Smooth muscle cell of the brain vasculature (primary cell): ENCODE measurements at regions not wholly inside any gene's neighbourhood (a gene's known extent, or its start where the extent isn't known, plus 50 kb on each side); places are given as distances from the start of the nearest gene placed in this dataset.

Source experiments
- DNase-seq: peaks from one replicate; pipeline ENCODE4 v3.0.0-alpha.2; 2012; ENCODE audit warnings: low read depth, low spot score

DNA sequence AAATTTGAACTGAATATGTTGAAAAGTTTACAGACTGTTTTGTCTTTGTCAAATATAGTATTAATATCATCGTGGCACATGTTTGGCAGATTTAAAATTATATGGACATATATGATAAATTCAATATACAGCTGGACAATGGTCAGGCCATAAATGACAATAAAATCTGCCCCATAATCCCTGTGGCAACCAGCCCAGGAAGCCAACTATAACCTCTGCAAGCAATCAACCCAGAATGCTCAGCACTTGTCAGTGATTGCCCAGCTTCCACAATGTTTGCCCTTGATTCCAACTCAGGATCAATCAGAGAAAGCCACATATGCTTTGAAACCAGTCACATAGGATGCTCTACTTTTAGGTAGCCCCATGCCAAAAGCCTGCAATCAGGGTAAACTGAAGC lies 671.9 kb downstream of the SUCLG1 start:
- no peak for DNase-seq

DNA sequence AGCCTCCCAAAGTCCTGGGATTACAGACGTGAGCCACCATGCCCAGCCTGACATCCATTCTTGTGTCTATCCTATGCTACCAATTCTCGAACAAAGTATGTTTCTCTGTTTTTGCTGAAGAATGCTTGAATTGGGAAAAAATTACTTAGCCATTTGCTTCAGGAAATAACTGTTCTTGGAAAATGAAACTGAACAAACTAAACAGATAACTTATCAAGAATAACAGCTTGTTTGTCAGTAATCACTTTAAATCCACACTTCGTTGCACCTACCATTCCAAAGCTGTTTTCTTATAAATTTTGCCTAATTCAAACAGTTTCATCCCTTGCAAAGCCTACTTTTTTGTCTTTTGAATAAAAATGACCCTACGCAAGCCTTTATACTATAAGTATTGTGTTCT lies 672.9 kb downstream of the SUCLG1 start:
- DNase-seq, result no peak

DNA sequence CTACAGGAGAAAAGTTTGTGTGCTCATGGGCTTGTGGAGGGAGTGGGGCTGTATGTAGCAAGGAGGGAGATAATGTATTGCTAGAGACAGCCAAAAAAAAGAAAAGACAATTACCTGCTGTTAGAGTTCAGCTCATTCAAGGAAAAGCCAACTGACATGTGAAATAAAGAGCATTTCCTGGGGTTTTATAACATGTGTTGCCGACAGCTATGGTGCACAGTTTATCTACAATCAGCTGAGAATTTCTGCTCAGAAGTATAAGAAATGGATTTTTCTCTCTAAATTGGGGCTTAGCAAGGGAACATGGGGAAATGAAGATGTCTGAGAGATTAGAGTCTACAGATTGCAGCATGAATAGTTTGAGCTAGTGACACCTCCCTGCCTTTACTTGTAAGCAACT lies 674.1 kb downstream of the SUCLG1 start:
- no peak for DNase-seq

DNA sequence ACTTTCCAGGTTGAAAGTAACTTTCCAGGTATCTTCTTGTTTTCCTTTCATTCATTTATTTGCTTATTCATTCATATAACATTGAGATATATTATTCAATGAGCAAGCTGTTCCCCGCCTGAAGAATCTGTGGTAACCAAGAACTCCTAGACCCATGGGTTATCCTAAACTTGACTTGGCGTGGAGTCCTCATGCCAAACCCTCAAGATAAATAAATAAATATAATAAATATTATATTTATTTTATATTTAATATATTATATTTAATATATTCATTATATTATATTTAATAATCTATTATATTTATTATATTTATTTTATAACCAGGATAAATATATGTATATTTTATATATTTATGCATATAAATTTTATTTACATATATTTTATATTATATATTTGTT lies 674.8 kb downstream of the SUCLG1 start:
- no peak for DNase-seq

DNA sequence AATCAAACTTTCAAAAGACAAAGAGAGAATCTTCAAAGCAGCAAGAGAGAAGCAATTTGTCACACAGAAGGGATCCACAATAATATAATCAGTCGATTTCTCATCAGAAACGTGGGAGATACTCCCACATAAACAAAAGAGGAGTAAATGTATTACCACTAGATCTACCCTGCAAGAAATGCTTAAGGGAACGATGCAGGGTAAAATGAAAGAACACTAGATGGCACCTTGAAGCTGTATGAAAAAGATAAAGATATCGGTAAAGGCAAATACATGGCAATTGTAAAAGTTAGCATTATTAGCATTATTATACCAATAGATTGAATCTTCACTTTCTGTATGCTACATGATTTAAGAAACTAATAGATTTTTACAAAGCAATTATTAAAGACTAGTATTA lies 677.0 kb downstream of the SUCLG1 start:
- no peak for DNase-seq

DNA sequence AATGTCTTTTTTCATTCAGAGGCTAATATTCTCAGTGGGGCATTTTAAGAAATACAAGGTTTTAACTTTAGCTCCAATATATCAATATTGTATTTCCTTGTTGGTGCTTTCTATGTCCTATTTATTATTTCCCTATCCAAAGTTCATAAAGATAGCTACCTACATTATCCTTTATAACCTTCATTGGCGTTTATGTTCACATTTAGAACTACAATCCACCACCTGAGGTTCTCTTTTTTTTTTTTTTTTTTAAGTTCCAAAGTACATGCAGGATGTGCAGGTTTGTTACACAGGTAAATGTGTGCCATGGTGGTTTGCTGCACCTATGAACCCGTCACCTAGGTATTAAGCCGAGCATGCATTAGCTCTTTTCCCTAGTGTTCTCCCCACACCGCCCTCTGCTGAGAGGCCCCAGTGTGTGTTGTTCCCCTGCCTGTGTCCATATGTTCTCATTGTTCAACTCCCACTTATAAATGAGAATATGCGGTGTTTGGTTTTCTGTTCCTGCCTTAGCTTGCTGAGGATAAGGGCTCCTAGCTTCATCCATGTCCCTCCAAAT lies 694.6 kb downstream of the SUCLG1 start:
- DNase-seq, result no peak

DNA sequence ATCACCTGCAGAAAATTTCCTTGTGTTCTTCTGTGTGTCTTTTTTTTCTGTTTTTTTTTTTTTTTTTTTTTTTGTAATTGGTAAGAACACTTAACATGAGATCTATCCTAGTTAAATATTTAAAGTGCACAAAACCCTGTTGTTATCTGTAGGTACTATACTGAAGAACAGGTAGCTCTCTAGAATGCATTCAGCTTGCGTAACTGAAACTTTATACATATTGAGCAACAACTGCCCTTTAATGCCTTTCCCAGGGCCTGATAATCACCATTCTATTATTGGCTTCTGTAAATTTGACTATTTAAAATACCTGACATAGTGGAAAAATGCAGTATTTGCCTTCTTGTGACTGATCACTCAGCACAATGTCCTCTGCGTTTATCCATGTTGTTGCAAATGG lies 701.8 kb downstream of the SUCLG1 start:
- no peak for DNase-seq

DNA sequence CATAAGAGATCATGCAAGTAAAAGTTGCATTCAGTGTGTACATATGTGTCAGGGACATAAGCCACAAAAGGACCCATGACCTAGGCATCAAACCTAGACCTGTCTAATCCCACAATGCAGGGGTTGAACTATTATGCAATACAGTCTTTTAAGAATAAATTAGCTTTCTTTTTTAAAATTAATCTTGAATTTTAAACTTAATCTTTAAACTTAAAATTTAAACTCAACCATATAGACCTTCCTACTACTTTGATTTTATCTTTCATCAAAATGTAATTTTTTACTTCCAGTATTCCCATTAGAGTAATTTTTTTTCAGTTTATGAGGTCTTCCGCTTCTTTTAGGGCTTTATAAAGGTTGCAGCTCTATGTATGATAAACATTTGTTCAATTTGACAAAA lies 702.9 kb downstream of the SUCLG1 start:
- DNase-seq, result no peak

DNA sequence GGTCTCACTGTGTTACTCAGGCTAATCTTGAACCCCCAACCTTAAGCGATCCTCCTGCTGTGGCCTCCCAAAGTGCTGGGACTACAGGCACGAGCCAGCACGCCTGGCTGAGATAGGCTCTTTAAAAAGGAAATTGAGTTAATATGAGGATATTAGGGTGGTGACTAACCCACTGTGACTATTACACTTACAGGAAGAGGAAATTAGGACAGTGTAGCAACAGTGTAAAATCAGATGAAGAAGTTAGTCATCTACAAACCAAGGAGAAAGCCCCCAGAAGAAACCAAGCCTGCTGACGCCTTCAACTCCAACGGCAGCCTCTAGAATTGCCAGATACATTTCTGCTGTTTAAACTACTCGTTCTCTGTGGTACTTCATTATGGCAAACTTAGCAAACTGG lies 711.9 kb downstream of the SUCLG1 start:
- no peak for DNase-seq

DNA sequence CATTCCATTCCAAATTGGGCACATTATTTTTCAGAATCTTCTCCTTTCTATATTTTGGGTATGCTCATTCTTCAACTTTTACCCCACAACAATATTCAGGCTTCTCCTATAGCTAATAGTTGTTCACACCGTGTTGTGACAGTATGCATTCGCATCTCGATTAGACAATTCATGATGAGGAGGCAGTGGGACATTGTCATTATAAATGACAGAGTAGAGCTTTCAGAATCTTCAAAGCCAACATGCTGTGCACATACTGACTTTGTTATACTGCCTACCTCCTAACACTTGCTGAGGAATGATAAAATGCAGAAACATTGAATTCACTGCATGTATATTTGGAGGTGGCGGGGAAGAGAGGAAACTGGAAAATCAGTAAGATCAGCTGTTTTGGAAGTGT lies 714.2 kb downstream of the SUCLG1 start:
- no peak for DNase-seq

DNA sequence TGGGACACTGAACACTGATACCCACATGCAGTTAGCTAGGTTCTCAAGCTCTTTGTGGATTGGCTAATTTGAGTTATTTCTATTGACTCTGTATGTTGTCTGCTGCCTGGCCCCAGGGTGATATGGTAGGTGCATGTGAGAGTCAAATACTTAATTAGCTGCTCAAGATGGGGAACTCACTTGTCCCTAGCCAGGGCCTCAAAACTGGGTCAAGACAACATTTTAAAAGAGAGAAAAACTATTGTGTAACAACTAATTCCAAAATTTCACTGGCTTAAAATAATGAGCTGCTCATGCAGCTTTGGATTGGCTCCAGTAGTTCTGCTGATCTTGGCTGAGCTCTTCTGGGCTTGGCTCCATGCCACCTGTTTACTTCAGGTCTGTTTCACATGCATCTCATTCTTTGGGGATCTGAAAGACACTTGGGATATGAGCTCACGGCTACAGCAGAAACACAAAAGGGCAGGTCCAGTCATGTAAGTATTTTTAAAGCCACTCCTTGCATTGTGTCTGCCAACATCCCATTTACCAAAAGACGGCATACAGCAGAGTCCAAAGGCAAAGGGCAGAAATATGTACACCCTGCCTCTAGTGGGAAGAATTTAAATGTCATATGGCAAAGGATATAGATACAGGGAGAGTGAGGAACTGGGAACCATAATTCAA lies 716.8 kb downstream of the SUCLG1 start:
- DNase-seq, result no peak

DNA sequence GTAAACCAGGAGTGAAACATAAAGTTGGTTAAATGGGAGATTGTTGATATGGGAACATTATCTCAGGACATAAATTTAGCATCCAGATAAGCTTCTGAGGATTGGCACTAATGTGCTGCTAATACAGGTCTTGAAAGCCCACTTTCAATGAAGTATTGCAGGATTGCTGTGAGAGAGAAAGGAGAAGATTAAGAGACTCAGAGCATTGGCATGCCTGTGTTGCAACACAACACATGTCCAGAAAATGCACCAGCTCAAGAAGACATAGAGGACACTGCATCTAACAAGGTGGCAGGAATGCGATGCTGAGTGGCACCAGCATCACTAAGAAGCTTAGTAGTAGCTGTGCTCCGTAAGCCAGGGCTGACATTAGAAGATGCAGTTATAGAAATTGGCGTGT lies 728.9 kb downstream of the SUCLG1 start:
- no peak for DNase-seq

DNA sequence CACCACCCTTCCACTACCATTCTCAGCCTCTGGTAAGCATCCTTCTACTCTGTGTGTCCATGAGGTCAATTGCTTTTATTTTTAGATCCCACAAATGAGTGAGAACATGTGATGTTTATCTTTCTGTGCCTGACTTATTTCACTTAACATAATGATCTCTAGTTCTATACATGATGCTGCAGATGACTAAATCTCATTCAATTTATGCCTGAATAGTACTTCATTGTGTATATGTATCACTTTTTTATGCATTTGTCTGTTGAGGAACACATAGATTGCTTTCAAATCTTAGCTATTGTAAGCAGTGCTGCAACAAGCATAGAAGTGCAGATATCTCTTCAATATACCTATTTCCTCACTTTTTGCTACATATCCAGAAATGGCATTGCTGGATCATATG lies 733.3 kb downstream of the SUCLG1 start:
- DNase-seq, result no peak

DNA sequence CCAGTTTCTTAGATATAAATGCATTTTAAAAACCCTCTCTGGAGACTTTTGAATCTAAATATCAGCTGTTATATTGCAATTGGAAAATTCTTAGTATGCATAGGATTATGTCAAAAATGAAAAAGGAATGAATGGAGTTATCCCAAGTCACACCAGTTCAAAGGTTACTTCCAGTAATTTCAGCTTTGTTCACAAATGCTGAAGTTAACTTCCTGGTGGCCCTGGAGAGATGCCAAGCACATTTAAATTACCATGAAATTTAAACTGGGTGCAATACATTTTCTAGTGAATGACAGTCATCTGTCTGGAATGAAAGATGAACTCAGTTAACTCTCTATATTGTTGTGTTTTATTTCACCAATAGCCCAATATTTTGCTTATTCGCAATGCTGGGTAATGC lies 753.9 kb downstream of the SUCLG1 start:
- DNase-seq, result no peak

DNA sequence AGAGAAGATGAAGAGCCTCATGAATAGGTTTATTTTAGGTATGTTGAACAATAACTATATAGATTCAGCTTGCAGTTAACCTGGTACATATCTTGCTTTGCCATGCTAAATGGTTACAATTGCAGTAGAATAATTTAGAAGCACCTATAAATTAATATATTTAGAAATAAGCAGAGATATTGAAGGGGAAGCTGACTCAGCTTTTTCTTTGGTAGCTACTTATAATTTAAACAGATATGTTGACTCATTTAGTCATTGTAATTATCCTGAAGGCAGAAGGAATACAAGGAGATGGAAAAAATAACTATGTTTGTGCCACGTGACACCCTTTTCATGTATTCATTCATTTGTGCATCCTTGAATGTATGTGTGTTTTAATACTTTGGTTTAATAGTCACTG lies 755.5 kb downstream of the SUCLG1 start:
- no peak for DNase-seq

DNA sequence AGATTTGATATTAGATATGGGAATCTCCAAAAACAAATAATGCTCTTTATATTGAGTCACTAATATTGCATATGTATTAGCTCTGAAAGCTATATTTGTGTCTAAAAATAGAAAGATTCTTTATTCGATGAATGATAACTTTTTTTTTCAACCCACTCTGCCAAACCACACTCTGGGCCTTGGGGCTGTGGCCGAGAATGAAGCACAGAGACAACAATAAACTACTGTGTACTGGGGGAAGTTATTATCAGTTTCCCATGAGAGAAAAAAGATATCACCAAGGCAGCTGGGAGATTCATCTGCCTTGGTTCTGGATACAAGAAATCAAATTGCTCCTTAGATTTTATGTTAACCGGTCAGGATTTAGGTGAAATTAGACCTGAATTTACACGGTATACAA lies 762.2 kb downstream of the SUCLG1 start:
- DNase-seq, result no peak

DNA sequence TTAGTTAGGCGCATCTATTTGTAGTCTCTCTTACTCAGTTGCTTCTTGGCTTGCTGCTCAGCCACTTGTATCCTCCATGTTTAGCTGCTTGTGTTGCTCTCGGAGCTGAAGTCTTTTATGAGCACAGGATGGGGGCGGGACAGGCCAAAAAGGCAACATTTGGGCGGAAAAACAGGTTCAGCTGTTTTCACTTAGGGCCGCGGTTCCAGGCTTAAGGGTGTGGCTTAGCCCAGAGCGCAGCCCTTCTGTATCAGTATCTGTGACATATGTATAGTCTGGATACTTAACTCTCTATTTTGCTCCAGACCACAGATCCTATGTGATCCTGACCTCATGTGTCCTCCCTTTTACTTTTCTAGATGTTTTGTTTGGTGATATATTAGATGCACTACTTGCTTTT lies 763.5 kb downstream of the SUCLG1 start:
- no peak for DNase-seq

DNA sequence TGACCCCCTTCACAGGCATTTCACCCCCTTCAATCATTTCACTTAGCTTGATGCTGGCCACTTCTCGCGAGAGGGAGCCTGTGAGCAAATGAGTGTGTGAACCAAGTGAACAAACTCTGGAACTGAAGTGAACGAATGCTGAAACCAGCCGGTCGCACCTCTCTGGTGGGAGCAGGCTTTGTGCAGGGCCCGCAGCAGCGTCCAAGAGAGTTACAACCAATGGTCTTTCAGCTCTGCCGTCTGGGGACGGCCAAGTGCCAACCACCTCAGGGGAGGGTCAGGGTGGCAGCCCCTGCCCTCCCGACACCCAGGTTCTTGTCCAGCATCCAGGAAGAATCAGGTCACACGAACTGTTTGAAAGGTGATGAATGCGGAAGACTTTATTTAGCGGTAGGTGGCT lies 764.0 kb downstream of the SUCLG1 start:
- DNase-seq, result no peak

DNA sequence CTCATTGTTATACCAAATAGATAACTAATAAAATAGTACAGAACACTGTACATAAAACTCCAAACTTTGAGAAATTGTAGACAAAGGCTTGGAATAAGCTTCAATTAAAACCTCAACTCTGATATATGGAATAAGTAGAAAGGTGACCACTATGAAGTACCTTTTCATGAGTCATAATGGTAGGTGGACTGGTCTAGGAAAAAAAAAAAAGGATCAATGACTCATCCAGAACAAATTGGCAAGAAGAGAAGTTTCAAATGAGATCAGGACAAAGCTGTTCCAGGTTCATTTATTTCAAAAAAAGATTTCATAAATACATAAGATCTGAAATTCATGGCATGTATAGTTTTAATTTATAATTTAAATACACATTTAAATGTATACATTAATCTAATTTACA lies 769.7 kb downstream of the SUCLG1 start:
- no peak for DNase-seq

DNA sequence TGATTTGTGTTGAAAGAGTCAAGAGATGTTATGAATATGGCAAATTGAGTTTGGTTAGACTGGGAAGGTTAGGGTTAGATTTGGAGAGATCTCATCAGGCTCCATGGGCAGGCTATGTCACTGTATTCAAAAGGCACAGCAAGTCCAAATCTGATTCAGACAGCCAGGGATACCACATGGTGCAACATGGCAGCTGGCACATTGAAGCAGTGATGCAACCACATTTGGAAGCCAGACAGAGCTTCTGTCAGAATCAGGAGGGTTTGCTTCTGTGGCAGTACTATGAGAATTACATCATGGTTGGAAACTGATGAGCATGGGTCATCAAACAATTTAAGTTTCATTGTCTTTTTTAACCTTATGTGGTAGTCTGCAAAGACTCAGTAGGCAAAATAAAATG lies 772.2 kb downstream of the SUCLG1 start:
- no peak for DNase-seq

DNA sequence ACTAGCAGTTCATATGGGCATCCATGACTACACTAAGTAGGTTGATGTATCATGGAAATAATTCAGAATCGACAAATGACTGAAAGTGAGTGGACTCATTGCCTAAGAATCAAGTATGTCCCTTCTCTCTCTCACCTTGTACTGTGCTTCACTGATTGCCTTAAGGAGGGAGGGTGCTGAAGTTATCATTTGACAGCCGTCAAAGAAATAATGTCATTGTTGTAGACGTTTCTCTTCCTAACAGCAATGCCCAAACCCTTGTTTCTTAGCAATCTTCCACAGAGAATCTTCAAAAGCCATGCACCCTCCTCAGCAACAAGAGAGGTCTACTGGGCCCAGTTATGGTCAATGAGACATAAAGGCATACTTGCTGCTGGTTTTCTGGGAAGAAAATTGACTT lies 785.0 kb downstream of the SUCLG1 start:
- DNase-seq, result no peak

DNA sequence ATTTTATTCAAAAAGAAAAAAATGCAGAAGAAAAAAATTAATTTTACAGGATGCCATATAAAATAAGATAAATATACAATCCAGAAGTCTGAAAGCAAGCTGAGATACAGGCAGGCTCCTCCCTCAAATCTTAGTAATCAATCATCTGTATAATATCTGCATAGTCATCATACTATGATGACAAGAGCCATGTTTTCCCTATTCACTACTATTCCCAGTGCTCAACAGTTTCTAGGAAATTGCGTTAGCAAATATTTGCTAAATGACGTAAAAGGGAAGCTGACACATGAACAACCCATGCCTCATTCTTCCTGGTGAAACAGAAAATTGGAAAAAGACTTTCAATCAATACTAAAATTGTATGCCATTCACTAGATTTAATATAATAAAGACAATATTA lies 793.2 kb downstream of the SUCLG1 start:
- no peak for DNase-seq

DNA sequence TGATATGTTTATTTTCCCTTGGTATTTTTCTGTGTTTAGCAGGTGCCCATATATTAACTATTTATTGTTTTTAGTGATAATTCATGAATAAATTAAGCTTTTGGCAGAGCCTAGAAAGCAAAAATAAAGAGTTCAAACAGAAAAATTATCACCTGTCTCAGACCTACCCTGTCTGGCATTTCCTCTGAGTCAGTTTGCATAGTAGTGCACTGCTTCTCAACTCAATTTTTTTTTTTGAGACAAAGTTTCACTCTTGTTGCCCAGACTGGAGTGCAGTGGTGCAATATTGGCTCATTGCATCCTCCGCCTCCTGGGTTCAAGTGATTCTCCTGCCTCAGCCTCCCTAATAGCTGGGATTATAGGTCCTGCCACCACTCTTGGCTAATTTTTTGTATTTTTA lies 793.9 kb downstream of the SUCLG1 start:
- no peak for DNase-seq

DNA sequence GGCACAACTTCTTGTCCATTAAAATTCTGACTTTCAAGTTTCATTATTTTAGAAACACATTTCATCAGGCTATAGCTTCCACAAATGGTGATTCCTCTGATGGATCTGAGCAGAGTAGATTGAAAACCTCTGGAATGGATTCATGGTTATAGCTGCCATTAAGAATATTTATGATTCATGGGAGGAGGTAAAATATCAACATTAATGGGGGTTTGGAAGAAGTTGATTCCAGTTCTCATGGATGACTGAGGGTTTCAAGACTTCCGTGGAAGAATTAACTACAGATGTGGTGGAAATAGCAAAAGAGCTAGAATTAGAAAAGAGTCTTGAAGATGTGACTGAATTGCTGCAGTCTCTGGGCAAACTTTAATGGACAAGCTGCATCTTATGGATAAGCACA lies 797.4 kb downstream of the SUCLG1 start:
- DNase-seq, result no peak
